ENCODE measurements at regions not wholly inside any gene's neighbourhood (a gene's known extent, or its start where the extent isn't known, plus 50 kb on each side); places are given as distances from the start of the nearest gene placed in this dataset.

- H3K9me3 ChIP-seq (ENCODE audit: low read depth, low read length), result no peaks in the 10 kb centered on the region
- no peak overlapping the region for H3K4me3 ChIP-seq
- TF ChIP-seq POLR2AphosphoS5 (IDR thresholded peaks at IDR 0.05; ENCODE audit: borderline replicate concordance, low read depth, low read length) (no peak), FOXP2 (optimal IDR thresholded peaks at IDR 0.05; ENCODE audit: control extremely low read depth, extremely low read length, insufficient read depth) (no peak), EZH2 (IDR thresholded peaks at IDR 0.05) (no peak)
- H3K27ac ChIP-seq, result no peak overlapping the region
- H3K9ac ChIP-seq (ENCODE audit: insufficient read length), result no peak overlapping the region
- H3K36me3 ChIP-seq (ENCODE audit: insufficient read depth, low read length), result no peaks in the 10 kb centered on the region
- no peak for DNase-seq (ENCODE audit: low read depth, low spot score)
Observed at GRCh38 chr1:36642802-36643201, 160.1 kb upstream of the CSF3R start.

DNA sequence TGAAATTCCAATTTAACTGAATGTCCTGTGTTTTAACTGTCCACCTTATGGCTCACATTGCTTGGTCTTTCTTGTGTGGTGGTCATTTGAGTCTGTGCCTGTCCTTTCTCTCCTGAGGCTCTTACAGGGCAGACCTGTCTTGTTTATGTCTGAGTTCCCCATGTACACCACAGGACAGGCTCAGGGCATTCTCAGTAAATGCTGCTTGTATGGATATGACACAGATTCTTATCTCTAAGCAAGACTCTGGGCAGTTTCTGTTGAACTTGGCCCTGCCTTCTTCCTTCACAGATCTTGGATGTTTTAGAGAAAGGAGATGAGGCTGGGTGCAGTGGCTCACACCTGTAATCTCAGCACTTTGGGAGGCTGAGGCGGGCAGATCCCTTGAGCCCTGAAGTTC is 159.1 kb upstream of the CSF3R start:
- H3K27ac ChIP-seq, result no peak overlapping the region
- no peak for TF ChIP-seq POLR2AphosphoS5 (IDR thresholded peaks at IDR 0.05; ENCODE audit: borderline replicate concordance, low read depth, low read length)
- TF ChIP-seq FOXP2 (optimal IDR thresholded peaks at IDR 0.05; ENCODE audit: control extremely low read depth, extremely low read length, insufficient read depth), result no peak
- no peak for TF ChIP-seq EZH2 (IDR thresholded peaks at IDR 0.05)
- no peak overlapping the region for H3K4me3 ChIP-seq
- DNase-seq (ENCODE audit: low read depth, low spot score), result no peak
- H3K9ac ChIP-seq (ENCODE audit: insufficient read length), result no peak overlapping the region
- H3K36me3 ChIP-seq (ENCODE audit: insufficient read depth, low read length), result no peaks in the 10 kb centered on the region
- no peaks in the 10 kb centered on the region for H3K9me3 ChIP-seq (ENCODE audit: low read depth, low read length)

- Histone ChIP-seq H3K27ac (no peak overlapping the region), H3K4me3 (no peak overlapping the region)
- TF ChIP-seq EZH2 (IDR thresholded peaks at IDR 0.05), result no peak
- TF ChIP-seq POLR2AphosphoS5 (IDR thresholded peaks at IDR 0.05; ENCODE audit: borderline replicate concordance, low read depth, low read length), result no peak
- no peak for TF ChIP-seq FOXP2 (optimal IDR thresholded peaks at IDR 0.05; ENCODE audit: control extremely low read depth, extremely low read length, insufficient read depth)
Observed at GRCh38 chr1:36639461-36639860, 156.7 kb upstream of the CSF3R start.

GRCh38 chr1:36638268-36638667 is 155.6 kb upstream of the CSF3R start:
- Histone ChIP-seq H3K9ac (ENCODE audit: insufficient read length) (no peak overlapping the region), H3K27ac (no peak overlapping the region), H3K36me3 (ENCODE audit: insufficient read depth, low read length) (no peaks in the 10 kb centered on the region), H3K9me3 (ENCODE audit: low read depth, low read length) (no peaks in the 10 kb centered on the region), H3K4me3 (no peak overlapping the region)
- TF ChIP-seq POLR2AphosphoS5 (IDR thresholded peaks at IDR 0.05; ENCODE audit: borderline replicate concordance, low read depth, low read length) (no peak), EZH2 (IDR thresholded peaks at IDR 0.05) (no peak)
- no peak for DNase-seq (ENCODE audit: low read depth, low spot score)

More at GRCh38 chr1:36639461-36639860, 156.7 kb upstream of the CSF3R start:
- DNase-seq (ENCODE audit: low read depth, low spot score), result no peak
- H3K9me3 ChIP-seq (ENCODE audit: low read depth, low read length), result no peaks in the 10 kb centered on the region
- H3K36me3 ChIP-seq (ENCODE audit: insufficient read depth, low read length), result no peaks in the 10 kb centered on the region
- no peak overlapping the region for H3K9ac ChIP-seq (ENCODE audit: insufficient read length)

- Histone ChIP-seq H3K27ac (no peak overlapping the region), H3K4me3 (no peak overlapping the region), H3K36me3 (ENCODE audit: insufficient read depth, low read length) (no peaks in the 10 kb centered on the region), H3K9me3 (ENCODE audit: low read depth, low read length) (no peaks in the 10 kb centered on the region), H3K9ac (ENCODE audit: insufficient read length) (no peak overlapping the region)
- DNase-seq (ENCODE audit: low read depth, low spot score), result no peak
- TF ChIP-seq FOXP2 (optimal IDR thresholded peaks at IDR 0.05; ENCODE audit: control extremely low read depth, extremely low read length, insufficient read depth), result no peak
- TF ChIP-seq POLR2AphosphoS5 (IDR thresholded peaks at IDR 0.05; ENCODE audit: borderline replicate concordance, low read depth, low read length), result no peak
- TF ChIP-seq EZH2 (IDR thresholded peaks at IDR 0.05), result no peak
Observed at GRCh38 chr1:36636206-36636605, 153.5 kb upstream of the CSF3R start.

DNA sequence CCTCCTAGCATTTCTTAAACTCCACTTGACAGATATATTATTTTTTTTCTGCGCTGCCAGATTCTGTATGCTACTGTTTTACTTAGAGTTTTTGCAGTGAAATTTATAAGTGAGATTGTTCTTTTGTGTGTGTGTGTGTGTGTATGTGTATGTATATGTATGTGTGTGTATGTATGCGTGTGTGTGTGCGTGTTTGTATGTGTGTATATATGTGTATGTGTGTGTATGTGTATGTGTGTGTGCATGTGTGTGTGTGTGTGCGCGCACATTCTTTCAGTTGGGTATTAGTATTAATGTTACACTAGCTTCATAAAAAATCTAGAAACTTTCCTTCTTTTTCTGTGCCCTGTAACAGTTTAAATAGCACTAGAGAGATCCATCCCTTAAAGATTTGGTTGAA is 152.6 kb upstream of the CSF3R start:
- no peaks in the 10 kb centered on the region for H3K9me3 ChIP-seq (ENCODE audit: low read depth, low read length)
- TF ChIP-seq POLR2AphosphoS5 (IDR thresholded peaks at IDR 0.05; ENCODE audit: borderline replicate concordance, low read depth, low read length), result no peak
- no peak for TF ChIP-seq FOXP2 (optimal IDR thresholded peaks at IDR 0.05; ENCODE audit: control extremely low read depth, extremely low read length, insufficient read depth)
- no peak for TF ChIP-seq EZH2 (IDR thresholded peaks at IDR 0.05)

DNA sequence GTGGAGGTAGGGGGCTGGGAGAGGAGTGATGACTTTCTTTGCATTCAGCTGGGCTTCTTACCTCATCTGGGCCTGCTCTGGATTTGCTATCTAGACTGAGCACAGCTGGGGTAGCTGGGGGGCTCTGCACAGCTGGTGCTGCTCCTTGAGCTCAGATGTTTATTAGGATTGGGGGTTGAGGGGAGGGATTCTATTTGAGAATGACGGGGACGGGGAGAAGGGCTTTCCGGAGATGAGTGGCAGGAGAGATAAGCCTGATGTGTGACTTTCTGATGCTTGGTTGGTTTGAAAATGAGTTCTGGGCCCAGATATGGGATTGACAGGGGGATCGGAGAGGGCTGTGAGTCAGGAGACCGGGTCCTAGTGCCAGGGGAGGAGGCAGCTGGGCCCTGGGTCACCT is 146.1 kb upstream of the CSF3R start:
- Histone ChIP-seq H3K4me3 (no peak overlapping the region), H3K9me3 (ENCODE audit: low read depth, low read length) (no peaks in the 10 kb centered on the region), H3K9ac (ENCODE audit: insufficient read length) (no peak overlapping the region), H3K36me3 (ENCODE audit: insufficient read depth, low read length) (no peaks in the 10 kb centered on the region), H3K27ac (no peak overlapping the region)
- TF ChIP-seq FOXP2 (optimal IDR thresholded peaks at IDR 0.05; ENCODE audit: control extremely low read depth, extremely low read length, insufficient read depth) (no peak), EZH2 (IDR thresholded peaks at IDR 0.05) (no peak), POLR2AphosphoS5 (IDR thresholded peaks at IDR 0.05; ENCODE audit: borderline replicate concordance, low read depth, low read length) (no peak)
- DNase-seq (ENCODE audit: low read depth, low spot score), result no peak

More for the DNA sequence above, 152.6 kb upstream of the CSF3R start:
- H3K36me3 ChIP-seq (ENCODE audit: insufficient read depth, low read length), result no peaks in the 10 kb centered on the region
- no peak overlapping the region for H3K27ac ChIP-seq
- no peak overlapping the region for H3K4me3 ChIP-seq
- no peak overlapping the region for H3K9ac ChIP-seq (ENCODE audit: insufficient read length)
- no peak for DNase-seq (ENCODE audit: low read depth, low spot score)

- Histone ChIP-seq H3K9me3 (ENCODE audit: low read depth, low read length) (no peaks in the 10 kb centered on the region), H3K4me3 (no peak overlapping the region), H3K27ac (no peak overlapping the region), H3K36me3 (ENCODE audit: insufficient read depth, low read length) (no peaks in the 10 kb centered on the region), H3K9ac (ENCODE audit: insufficient read length) (no peak overlapping the region)
- TF ChIP-seq FOXP2 (optimal IDR thresholded peaks at IDR 0.05; ENCODE audit: control extremely low read depth, extremely low read length, insufficient read depth), result no peak
- DNase-seq (ENCODE audit: low read depth, low spot score), result no peak
Observed at GRCh38 chr1:36626435-36626834, 143.7 kb upstream of the CSF3R start.

DNA sequence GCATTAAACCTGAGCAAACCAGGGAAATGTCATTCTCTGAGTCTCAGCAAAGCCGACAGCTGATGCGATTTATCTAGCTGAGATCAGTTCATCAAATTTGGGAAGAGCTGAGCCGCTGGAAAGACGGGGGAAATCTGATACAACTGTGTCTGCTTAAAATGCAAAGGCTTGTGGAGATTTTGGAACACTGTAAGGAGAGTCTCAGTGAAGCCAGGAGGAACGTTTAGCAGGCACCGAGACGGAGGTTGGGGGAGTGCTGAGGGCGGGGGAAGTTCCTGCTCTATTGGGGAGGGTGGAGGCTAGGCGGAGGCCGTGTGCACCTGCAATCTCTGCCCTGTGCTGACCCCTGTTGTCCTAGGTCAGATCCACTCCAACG is 143.2 kb upstream of the CSF3R start:
- Histone ChIP-seq H3K4me3 (no peak overlapping the region), H3K9me3 (ENCODE audit: low read depth, low read length) (no peaks in the 10 kb centered on the region), H3K27ac (no peak overlapping the region), H3K9ac (ENCODE audit: insufficient read length) (no peak overlapping the region), H3K36me3 (ENCODE audit: insufficient read depth, low read length) (no peaks in the 10 kb centered on the region)
- TF ChIP-seq FOXP2 (optimal IDR thresholded peaks at IDR 0.05; ENCODE audit: control extremely low read depth, extremely low read length, insufficient read depth), result no peak
- no peak for DNase-seq (ENCODE audit: low read depth, low spot score)
